GM23338 (cell line): ENCODE measurements at regions not wholly inside any gene's neighbourhood (a gene's known extent, or its start where the extent isn't known, plus 50 kb on each side); places are given as distances from the start of the nearest gene placed in this dataset.

Experiments used
- CREB1 ChIP-seq: fragments of 250-450 bp; sonication (Bioruptor Pico); IDR thresholded peaks from 2 replicates; pipeline ENCODE4 v1.5.0; 2020; ENCODE audit warnings: low read depth, mild to moderate bottlenecking, moderate library complexity
- EZH2 ChIP-seq: fragments of 200-600 bp; sonication (generic); IDR thresholded peaks from one replicate; pipeline ENCODE4 v1.8.0; 2017; ENCODE audit warnings: antibody characterized with exemption, mild to moderate bottlenecking, low read depth; ENCODE audit not compliant: unreplicated experiment
- EZH2phosphoT487 ChIP-seq: fragments of 200-600 bp; sonication (generic); IDR thresholded peaks from one replicate; pipeline ENCODE4 v1.8.1; 2018; ENCODE audit warnings: antibody characterized with exemption; ENCODE audit not compliant: unreplicated experiment
- JUNB ChIP-seq: IDR thresholded peaks from one replicate; pipeline ENCODE4 v1.6.1; 2016; ENCODE audit warnings: antibody characterized with exemption; ENCODE audit not compliant: unreplicated experiment
- POLR2AphosphoS5 ChIP-seq: IDR thresholded peaks from 2 replicates; pipeline ENCODE4 v1.6.1; 2016; ENCODE audit warnings: antibody characterized with exemption, low read depth
- STAT1 ChIP-seq: IDR thresholded peaks from one replicate; pipeline ENCODE4 v1.6.1; 2016; ENCODE audit warnings: antibody characterized with exemption; ENCODE audit not compliant: unreplicated experiment
- ZNF114 ChIP-seq: fragments of 250-450 bp; sonication (Bioruptor Pico); IDR thresholded peaks from 2 replicates; pipeline ENCODE4 v1.5.0; 2020; ENCODE audit warnings: mild to moderate bottlenecking, moderate library complexity
- ZNF331 ChIP-seq: fragments of 250-450 bp; sonication (Bioruptor Pico); IDR thresholded peaks from 2 replicates; pipeline ENCODE4 v1.5.0; 2020; ENCODE audit warnings: low read depth, mild to moderate bottlenecking, moderate library complexity
- TF ChIP-seq, protein P1 (sequence below), 2 experiments: fragments of 200-600 bp in 1 of 2; sonication (generic) in 1 of 2; conservative IDR thresholded peaks; 2 replicates each; pipeline versions ENCODE4 v1.5.1 to v1.6.1; 2016 to 2017; ENCODE audit warnings: antibody characterized with exemption in 2 of 2, low read depth in 2 of 2, mild to moderate bottlenecking in 2 of 2, moderate library complexity in 1 of 2
- TF ChIP-seq, protein P2 (sequence below): IDR thresholded peaks from one replicate; pipeline ENCODE4 v1.6.1; 2018; ENCODE audit warnings: antibody characterized with exemption; ENCODE audit not compliant: unreplicated experiment
- TF ChIP-seq, protein P3 (sequence below): fragments of 250-450 bp; sonication (Bioruptor Pico); IDR thresholded peaks from 2 replicates; pipeline ENCODE4 v1.5.0; 2020; ENCODE audit warnings: mild to moderate bottlenecking, moderate library complexity
- TF ChIP-seq, protein P4 (sequence below): IDR thresholded peaks from 2 replicates; pipeline ENCODE4 v1.6.1; 2016; ENCODE audit warnings: antibody characterized with exemption

DNA sequence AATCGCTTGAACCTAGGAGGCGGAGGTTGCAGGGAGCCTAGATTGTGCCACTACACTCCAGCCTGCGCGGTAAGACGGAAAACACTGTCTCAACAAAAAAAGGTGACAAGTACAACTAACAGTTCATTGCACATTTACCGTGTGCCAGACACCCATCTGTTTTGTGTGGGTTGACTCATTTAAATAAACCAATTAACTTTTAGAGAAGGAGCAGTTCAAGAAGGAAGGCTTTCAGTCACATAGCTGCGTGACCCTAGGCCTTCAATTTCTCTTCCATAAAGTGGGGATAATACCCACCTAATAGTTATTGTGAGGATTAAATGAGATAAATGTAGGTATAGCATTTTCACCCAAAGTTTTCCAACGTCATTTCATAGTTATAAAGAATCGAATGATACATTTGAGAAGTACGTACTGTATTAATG is 52.3 kb upstream of the KDM7A start:
- TF ChIP-seq, protein P1, sequence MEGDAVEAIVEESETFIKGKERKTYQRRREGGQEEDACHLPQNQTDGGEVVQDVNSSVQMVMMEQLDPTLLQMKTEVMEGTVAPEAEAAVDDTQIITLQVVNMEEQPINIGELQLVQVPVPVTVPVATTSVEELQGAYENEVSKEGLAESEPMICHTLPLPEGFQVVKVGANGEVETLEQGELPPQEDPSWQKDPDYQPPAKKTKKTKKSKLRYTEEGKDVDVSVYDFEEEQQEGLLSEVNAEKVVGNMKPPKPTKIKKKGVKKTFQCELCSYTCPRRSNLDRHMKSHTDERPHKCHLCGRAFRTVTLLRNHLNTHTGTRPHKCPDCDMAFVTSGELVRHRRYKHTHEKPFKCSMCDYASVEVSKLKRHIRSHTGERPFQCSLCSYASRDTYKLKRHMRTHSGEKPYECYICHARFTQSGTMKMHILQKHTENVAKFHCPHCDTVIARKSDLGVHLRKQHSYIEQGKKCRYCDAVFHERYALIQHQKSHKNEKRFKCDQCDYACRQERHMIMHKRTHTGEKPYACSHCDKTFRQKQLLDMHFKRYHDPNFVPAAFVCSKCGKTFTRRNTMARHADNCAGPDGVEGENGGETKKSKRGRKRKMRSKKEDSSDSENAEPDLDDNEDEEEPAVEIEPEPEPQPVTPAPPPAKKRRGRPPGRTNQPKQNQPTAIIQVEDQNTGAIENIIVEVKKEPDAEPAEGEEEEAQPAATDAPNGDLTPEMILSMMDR (conservative IDR thresholded peaks at IDR 0.05; ENCODE audit: low read depth in 2 of 2) = no peak
- no peak for TF ChIP-seq EZH2
- TF ChIP-seq ZNF114 (CRISPR knock-in tag) = no peak
- no peak for TF ChIP-seq POLR2AphosphoS5
- no peak for TF ChIP-seq EZH2phosphoT487
- no peak for TF ChIP-seq STAT1
- no peak for TF ChIP-seq CREB1 (CRISPR knock-in tag)
- TF ChIP-seq, protein P2, sequence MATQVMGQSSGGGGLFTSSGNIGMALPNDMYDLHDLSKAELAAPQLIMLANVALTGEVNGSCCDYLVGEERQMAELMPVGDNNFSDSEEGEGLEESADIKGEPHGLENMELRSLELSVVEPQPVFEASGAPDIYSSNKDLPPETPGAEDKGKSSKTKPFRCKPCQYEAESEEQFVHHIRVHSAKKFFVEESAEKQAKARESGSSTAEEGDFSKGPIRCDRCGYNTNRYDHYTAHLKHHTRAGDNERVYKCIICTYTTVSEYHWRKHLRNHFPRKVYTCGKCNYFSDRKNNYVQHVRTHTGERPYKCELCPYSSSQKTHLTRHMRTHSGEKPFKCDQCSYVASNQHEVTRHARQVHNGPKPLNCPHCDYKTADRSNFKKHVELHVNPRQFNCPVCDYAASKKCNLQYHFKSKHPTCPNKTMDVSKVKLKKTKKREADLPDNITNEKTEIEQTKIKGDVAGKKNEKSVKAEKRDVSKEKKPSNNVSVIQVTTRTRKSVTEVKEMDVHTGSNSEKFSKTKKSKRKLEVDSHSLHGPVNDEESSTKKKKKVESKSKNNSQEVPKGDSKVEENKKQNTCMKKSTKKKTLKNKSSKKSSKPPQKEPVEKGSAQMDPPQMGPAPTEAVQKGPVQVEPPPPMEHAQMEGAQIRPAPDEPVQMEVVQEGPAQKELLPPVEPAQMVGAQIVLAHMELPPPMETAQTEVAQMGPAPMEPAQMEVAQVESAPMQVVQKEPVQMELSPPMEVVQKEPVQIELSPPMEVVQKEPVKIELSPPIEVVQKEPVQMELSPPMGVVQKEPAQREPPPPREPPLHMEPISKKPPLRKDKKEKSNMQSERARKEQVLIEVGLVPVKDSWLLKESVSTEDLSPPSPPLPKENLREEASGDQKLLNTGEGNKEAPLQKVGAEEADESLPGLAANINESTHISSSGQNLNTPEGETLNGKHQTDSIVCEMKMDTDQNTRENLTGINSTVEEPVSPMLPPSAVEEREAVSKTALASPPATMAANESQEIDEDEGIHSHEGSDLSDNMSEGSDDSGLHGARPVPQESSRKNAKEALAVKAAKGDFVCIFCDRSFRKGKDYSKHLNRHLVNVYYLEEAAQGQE = no peak
- TF ChIP-seq, protein P3, sequence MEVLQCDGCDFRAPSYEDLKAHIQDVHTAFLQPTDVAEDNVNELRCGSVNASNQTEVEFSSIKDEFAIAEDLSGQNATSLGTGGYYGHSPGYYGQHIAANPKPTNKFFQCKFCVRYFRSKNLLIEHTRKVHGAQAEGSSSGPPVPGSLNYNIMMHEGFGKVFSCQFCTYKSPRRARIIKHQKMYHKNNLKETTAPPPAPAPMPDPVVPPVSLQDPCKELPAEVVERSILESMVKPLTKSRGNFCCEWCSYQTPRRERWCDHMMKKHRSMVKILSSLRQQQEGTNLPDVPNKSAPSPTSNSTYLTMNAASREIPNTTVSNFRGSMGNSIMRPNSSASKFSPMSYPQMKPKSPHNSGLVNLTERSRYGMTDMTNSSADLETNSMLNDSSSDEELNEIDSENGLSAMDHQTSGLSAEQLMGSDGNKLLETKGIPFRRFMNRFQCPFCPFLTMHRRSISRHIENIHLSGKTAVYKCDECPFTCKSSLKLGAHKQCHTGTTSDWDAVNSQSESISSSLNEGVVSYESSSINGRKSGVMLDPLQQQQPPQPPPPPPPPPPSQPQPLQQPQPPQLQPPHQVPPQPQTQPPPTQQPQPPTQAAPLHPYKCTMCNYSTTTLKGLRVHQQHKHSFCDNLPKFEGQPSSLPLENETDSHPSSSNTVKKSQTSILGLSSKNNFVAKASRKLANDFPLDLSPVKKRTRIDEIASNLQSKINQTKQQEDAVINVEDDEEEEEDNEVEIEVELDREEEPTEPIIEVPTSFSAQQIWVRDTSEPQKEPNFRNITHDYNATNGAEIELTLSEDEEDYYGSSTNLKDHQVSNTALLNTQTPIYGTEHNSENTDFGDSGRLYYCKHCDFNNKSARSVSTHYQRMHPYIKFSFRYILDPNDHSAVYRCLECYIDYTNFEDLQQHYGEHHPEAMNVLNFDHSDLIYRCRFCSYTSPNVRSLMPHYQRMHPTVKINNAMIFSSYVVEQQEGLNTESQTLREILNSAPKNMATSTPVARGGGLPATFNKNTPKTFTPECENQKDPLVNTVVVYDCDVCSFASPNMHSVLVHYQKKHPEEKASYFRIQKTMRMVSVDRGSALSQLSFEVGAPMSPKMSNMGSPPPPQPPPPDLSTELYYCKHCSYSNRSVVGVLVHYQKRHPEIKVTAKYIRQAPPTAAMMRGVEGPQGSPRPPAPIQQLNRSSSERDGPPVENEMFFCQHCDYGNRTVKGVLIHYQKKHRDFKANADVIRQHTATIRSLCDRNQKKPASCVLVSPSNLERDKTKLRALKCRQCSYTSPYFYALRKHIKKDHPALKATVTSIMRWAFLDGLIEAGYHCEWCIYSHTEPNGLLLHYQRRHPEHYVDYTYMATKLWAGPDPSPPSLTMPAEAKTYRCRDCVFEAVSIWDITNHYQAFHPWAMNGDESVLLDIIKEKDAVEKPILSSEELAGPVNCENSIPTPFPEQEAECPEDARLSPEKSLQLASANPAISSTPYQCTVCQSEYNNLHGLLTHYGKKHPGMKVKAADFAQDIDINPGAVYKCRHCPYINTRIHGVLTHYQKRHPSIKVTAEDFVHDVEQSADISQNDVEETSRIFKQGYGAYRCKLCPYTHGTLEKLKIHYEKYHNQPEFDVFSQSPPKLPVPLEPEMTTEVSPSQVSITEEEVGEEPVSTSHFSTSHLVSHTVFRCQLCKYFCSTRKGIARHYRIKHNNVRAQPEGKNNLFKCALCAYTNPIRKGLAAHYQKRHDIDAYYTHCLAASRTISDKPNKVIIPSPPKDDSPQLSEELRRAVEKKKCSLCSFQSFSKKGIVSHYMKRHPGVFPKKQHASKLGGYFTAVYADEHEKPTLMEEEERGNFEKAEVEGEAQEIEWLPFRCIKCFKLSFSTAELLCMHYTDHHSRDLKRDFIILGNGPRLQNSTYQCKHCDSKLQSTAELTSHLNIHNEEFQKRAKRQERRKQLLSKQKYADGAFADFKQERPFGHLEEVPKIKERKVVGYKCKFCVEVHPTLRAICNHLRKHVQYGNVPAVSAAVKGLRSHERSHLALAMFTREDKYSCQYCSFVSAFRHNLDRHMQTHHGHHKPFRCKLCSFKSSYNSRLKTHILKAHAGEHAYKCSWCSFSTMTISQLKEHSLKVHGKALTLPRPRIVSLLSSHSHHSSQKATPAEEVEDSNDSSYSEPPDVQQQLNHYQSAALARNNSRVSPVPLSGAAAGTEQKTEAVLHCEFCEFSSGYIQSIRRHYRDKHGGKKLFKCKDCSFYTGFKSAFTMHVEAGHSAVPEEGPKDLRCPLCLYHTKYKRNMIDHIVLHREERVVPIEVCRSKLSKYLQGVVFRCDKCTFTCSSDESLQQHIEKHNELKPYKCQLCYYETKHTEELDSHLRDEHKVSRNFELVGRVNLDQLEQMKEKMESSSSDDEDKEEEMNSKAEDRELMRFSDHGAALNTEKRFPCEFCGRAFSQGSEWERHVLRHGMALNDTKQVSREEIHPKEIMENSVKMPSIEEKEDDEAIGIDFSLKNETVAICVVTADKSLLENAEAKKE (CRISPR knock-in tag) = no peak
- TF ChIP-seq ZNF331 = no peak
- no peak for TF ChIP-seq JUNB
- TF ChIP-seq, protein P4, sequence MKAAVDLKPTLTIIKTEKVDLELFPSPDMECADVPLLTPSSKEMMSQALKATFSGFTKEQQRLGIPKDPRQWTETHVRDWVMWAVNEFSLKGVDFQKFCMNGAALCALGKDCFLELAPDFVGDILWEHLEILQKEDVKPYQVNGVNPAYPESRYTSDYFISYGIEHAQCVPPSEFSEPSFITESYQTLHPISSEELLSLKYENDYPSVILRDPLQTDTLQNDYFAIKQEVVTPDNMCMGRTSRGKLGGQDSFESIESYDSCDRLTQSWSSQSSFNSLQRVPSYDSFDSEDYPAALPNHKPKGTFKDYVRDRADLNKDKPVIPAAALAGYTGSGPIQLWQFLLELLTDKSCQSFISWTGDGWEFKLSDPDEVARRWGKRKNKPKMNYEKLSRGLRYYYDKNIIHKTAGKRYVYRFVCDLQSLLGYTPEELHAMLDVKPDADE = no peak
